ENCODE measurements at regions not wholly inside any gene's neighbourhood (a gene's known extent, or its start where the extent isn't known, plus 50 kb on each side); places are given as distances from the start of the nearest gene placed in this dataset.

- DNase-seq (ENCODE audit: extremely low read depth in 1 of 2, low read depth in 1 of 2) = no peak
Measured at GRCh38 chr6:145241721-145242120, 493.6 kb downstream of the EPM2A start.

- DNase-seq (ENCODE audit: extremely low read depth in 1 of 2, low read depth in 1 of 2) = no peak
Measured at GRCh38 chr6:145244349-145245100, 490.8 kb downstream of the EPM2A start.

- no peak for DNase-seq (ENCODE audit: extremely low read depth in 1 of 2, low read depth in 1 of 2)
Measured at GRCh38 chr6:145245119-145245518, 490.2 kb downstream of the EPM2A start.

GRCh38 chr6:145247692-145248419 lies 487.5 kb downstream of the EPM2A start:
- no peak for DNase-seq (ENCODE audit: extremely low read depth in 1 of 2, low read depth in 1 of 2)

GRCh38 chr6:145250436-145250835 lies 484.9 kb downstream of the EPM2A start:
- no peak for DNase-seq (ENCODE audit: extremely low read depth in 1 of 2, low read depth in 1 of 2)

GRCh38 chr6:145252737-145253136 lies 482.6 kb downstream of the EPM2A start:
- DNase-seq (ENCODE audit: extremely low read depth in 1 of 2, low read depth in 1 of 2) = no peak

GRCh38 chr6:145254649-145255401 lies 480.5 kb downstream of the EPM2A start:
- DNase-seq (ENCODE audit: extremely low read depth in 1 of 2, low read depth in 1 of 2) = no peak

- no peak for DNase-seq (ENCODE audit: extremely low read depth in 1 of 2, low read depth in 1 of 2)
Measured at GRCh38 chr6:145257704-145258103, 477.6 kb downstream of the EPM2A start.

GRCh38 chr6:145258122-145258521 lies 477.2 kb downstream of the EPM2A start:
- DNase-seq (ENCODE audit: extremely low read depth in 1 of 2, low read depth in 1 of 2) = no peak

- no peak for DNase-seq (ENCODE audit: extremely low read depth in 1 of 2, low read depth in 1 of 2)
Measured at GRCh38 chr6:145260484-145261175, 474.7 kb downstream of the EPM2A start.

- DNase-seq (ENCODE audit: extremely low read depth in 1 of 2, low read depth in 1 of 2) = no peak
Measured at GRCh38 chr6:145261758-145262157, 473.6 kb downstream of the EPM2A start.

GRCh38 chr6:145262771-145263170 lies 472.5 kb downstream of the EPM2A start:
- DNase-seq (ENCODE audit: extremely low read depth in 1 of 2, low read depth in 1 of 2) = no peak

- DNase-seq (ENCODE audit: extremely low read depth in 1 of 2, low read depth in 1 of 2) = no peak
Measured at GRCh38 chr6:145263778-145264211, 471.5 kb downstream of the EPM2A start.

GRCh38 chr6:145266432-145267075 lies 468.8 kb downstream of the EPM2A start:
- no peak for DNase-seq (ENCODE audit: extremely low read depth in 1 of 2, low read depth in 1 of 2)

- no peak for DNase-seq (ENCODE audit: extremely low read depth in 1 of 2, low read depth in 1 of 2)
Measured at GRCh38 chr6:145267076-145267867, 468.0 kb downstream of the EPM2A start.

- DNase-seq (ENCODE audit: extremely low read depth in 1 of 2, low read depth in 1 of 2) = no peak
Measured at GRCh38 chr6:145270464-145270863, 464.9 kb downstream of the EPM2A start.

- no peak for DNase-seq (ENCODE audit: extremely low read depth in 1 of 2, low read depth in 1 of 2)
Measured at GRCh38 chr6:145271040-145271439, 464.3 kb downstream of the EPM2A start.

GRCh38 chr6:145271577-145271976 lies 463.7 kb downstream of the EPM2A start:
- no peak for DNase-seq (ENCODE audit: extremely low read depth in 1 of 2, low read depth in 1 of 2)

- no peak for DNase-seq (ENCODE audit: extremely low read depth in 1 of 2, low read depth in 1 of 2)
Measured at GRCh38 chr6:145272246-145272645, 463.1 kb downstream of the EPM2A start.

- no peak for DNase-seq (ENCODE audit: extremely low read depth in 1 of 2, low read depth in 1 of 2)
Measured at GRCh38 chr6:145273136-145273535, 462.2 kb downstream of the EPM2A start.

Data from activated CD8-positive, alpha-beta memory T cell treated with anti-CD3 and anti-CD28 coated beads for 1 hour (primary cell).